ENCODE measurements at regions not wholly inside any gene's neighbourhood (a gene's known extent, or its start where the extent isn't known, plus 50 kb on each side); places are given as distances from the start of the nearest gene placed in this dataset.
A peak's percentile ranks its signal among the peaks of the same experiment; 100 is the strongest.

DNA sequence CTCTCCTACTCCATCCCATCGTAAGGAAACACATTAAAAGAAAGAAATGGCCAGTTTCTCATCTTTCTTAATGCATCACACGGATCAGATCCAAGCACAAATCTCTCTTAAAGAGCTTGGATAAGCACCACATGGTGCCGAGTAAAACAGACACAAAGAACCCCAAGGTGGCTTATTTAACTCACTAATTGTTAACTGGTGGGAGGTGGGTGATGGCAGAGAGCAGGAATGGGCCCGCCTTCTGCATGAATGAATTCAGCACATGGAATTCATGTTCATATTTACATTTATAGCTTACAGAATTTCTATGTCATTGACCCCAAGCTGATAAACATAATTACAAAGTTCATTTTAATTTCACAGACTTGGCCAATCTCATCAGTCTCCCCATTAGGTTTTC is 89.9 kb downstream of the MZT1 start:
- Histone ChIP-seq H2AK5ac (ENCODE audit: low read length) (no peak overlapping the region), H3K4me2 (ENCODE audit: low read length) (no peak overlapping the region), H3K9me3 (ENCODE audit: insufficient read depth, low read depth, low read length) (no peaks in the 10 kb centered on the region), H2AFZ (ENCODE audit: insufficient read depth, low read length, poor library complexity) (no peak overlapping the region), H3K79me2 (ENCODE audit: control insufficient read depth, insufficient read depth, low read length, poor library complexity) (no peaks in the 10 kb centered on the region), H3K14ac (ENCODE audit: low read length) (no peak overlapping the region), H4K91ac (ENCODE audit: low read depth, low read length) (no peak overlapping the region), H3K4ac (ENCODE audit: low read depth, low read length) (no peak overlapping the region), H3K9ac (ENCODE audit: low read length) (no peak overlapping the region), H3K36me3 (ENCODE audit: control insufficient read depth in 1 of 2, insufficient read depth in 2 of 2, low read length in 2 of 2) (no peaks in the 10 kb centered on the region), H2BK120ac (ENCODE audit: insufficient read depth, low read length, poor library complexity) (no peak overlapping the region), H3K27me3 (ENCODE audit: insufficient read depth, low read length) (no peaks in the 10 kb centered on the region), H3K23ac (ENCODE audit: low read length) (no peak overlapping the region), H4K12ac (ENCODE audit: low read depth, low read length) (no peak overlapping the region), H3K79me1 (ENCODE audit: low read length) (no peaks in the 10 kb centered on the region), H3K27ac (ENCODE audit: low read depth, low read length) (no peak overlapping the region), H3K18ac (ENCODE audit: low read length) (no peak overlapping the region), H2BK12ac (ENCODE audit: low read length) (peak overlapping the region; percentile 58), H4K8ac (ENCODE audit: low read depth, low read length) (no peak overlapping the region), H2BK5ac (ENCODE audit: low read depth, low read length, poor library complexity) (no peak overlapping the region), H3K4me3 (ENCODE audit: low read depth, low read length) (no peak overlapping the region), H3K4me1 (ENCODE audit: control insufficient read depth in 1 of 2, insufficient read depth in 2 of 2, low read length in 2 of 2) (peaks cover 0 to 2% of the 10 kb centered on the region in 2 experiments)
- WGBS (ENCODE audit: extremely low coverage, insufficient coverage, insufficient read length): no CpG with 5 or more reads among the region's 4 CpGs
- DNase-seq: no peak

DNA sequence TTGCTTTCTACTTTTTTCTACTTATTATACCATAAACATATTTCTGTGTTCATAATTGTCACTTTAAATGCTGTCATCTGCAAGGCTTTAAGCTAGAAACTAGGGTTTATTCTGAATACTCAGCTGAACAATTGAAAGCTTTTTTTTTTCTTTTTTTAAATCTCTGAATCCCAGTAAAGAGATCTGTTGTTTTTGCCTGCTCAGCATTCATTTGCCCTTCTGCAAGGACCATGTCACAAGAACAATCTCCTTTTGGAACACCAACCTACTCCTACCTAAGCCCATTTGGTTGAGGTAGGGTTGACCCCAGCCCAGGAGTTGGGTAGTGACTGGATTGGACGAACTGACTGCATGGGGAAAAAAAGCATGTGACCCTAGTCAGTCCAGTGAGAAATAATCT is 92.6 kb downstream of the MZT1 start:
- Histone ChIP-seq H3K36me3 (ENCODE audit: control insufficient read depth in 1 of 2, insufficient read depth in 2 of 2, low read length in 2 of 2) (no peaks in the 10 kb centered on the region), H4K8ac (ENCODE audit: low read depth, low read length) (no peak overlapping the region), H3K14ac (ENCODE audit: low read length) (no peak overlapping the region), H2AFZ (ENCODE audit: insufficient read depth, low read length, poor library complexity) (no peak overlapping the region), H2BK5ac (ENCODE audit: low read depth, low read length, poor library complexity) (no peak overlapping the region), H2BK12ac (ENCODE audit: low read length) (no peak overlapping the region), H3K4me3 (ENCODE audit: low read depth, low read length) (no peak overlapping the region), H3K9me3 (ENCODE audit: insufficient read depth, low read depth, low read length) (no peaks in the 10 kb centered on the region), H3K4me2 (ENCODE audit: low read length) (no peak overlapping the region), H3K9ac (ENCODE audit: low read length) (no peak overlapping the region), H2BK120ac (ENCODE audit: insufficient read depth, low read length, poor library complexity) (no peak overlapping the region), H4K12ac (ENCODE audit: low read depth, low read length) (no peak overlapping the region), H3K27me3 (ENCODE audit: insufficient read depth, low read length) (no peaks in the 10 kb centered on the region), H4K91ac (ENCODE audit: low read depth, low read length) (no peak overlapping the region), H3K27ac (ENCODE audit: low read depth, low read length) (no peak overlapping the region), H2AK5ac (ENCODE audit: low read length) (no peak overlapping the region), H3K18ac (ENCODE audit: low read length) (no peak overlapping the region), H3K4me1 (ENCODE audit: control insufficient read depth in 1 of 2, insufficient read depth in 2 of 2, low read length in 2 of 2) (peaks cover 0 to 2% of the 10 kb centered on the region in 2 experiments), H3K23ac (ENCODE audit: low read length) (no peak overlapping the region), H3K79me1 (ENCODE audit: low read length) (no peaks in the 10 kb centered on the region), H3K79me2 (ENCODE audit: control insufficient read depth, insufficient read depth, low read length, poor library complexity) (no peaks in the 10 kb centered on the region), H3K4ac (ENCODE audit: low read depth, low read length) (no peak overlapping the region)
- WGBS (ENCODE audit: extremely low coverage, insufficient coverage, insufficient read length): no CpG with 5 or more reads among the region's 1 CpG
- DNase-seq: no peak

DNA sequence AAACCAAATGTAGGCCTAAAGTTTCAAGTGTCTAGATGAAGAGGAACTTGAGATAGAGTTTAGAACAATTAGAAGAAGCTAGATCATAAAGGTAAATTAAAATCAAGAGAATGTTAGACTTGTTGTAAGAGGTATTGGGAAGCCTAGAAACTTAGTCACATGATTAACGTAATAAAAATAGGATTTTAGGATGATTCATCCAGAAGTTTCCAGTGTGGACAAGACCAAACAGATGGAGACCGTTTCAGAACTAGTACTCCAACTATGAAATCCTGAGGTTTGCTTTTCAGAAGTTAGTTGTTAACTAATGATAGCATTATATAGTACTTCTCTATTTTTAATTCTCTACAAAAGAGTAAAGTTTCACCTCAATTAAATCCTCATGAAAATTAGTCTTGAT is 104.9 kb downstream of the MZT1 start:
- H3K79me2 ChIP-seq (ENCODE audit: control insufficient read depth, insufficient read depth, low read length, poor library complexity): no peaks in the 10 kb centered on the region
- H3K23ac ChIP-seq (ENCODE audit: low read length): no peak overlapping the region
- no peak for DNase-seq
- H3K27ac ChIP-seq (ENCODE audit: low read depth, low read length): no peak overlapping the region
- H4K12ac ChIP-seq (ENCODE audit: low read depth, low read length): no peak overlapping the region
- H3K4me3 ChIP-seq (ENCODE audit: low read depth, low read length): no peak overlapping the region
- no peaks in the 10 kb centered on the region for H3K79me1 ChIP-seq (ENCODE audit: low read length)
- no peak overlapping the region for H3K9ac ChIP-seq (ENCODE audit: low read length)
- no peak overlapping the region for H2BK12ac ChIP-seq (ENCODE audit: low read length)
- H3K4me1 ChIP-seq (ENCODE audit: control insufficient read depth in 1 of 2, insufficient read depth in 2 of 2, low read length in 2 of 2): peaks cover 0 to 2% of the 10 kb centered on the region in 2 experiments
- no peak overlapping the region for H3K4me2 ChIP-seq (ENCODE audit: low read length)
- H2AFZ ChIP-seq (ENCODE audit: insufficient read depth, low read length, poor library complexity): no peak overlapping the region
- H2AK5ac ChIP-seq (ENCODE audit: low read length): no peak overlapping the region
- no peaks in the 10 kb centered on the region for H3K27me3 ChIP-seq (ENCODE audit: insufficient read depth, low read length)
- no peak overlapping the region for H4K8ac ChIP-seq (ENCODE audit: low read depth, low read length)
- no CpG with 5 or more reads among the region's 2 CpGs for WGBS (ENCODE audit: extremely low coverage, insufficient coverage, insufficient read length)
- no peak overlapping the region for H3K4ac ChIP-seq (ENCODE audit: low read depth, low read length)
- no peaks in the 10 kb centered on the region for H3K9me3 ChIP-seq (ENCODE audit: insufficient read depth, low read depth, low read length)
- no peaks in the 10 kb centered on the region for H3K36me3 ChIP-seq (ENCODE audit: control insufficient read depth in 1 of 2, insufficient read depth in 2 of 2, low read length in 2 of 2)
- H2BK120ac ChIP-seq (ENCODE audit: insufficient read depth, low read length, poor library complexity): no peak overlapping the region
- H4K91ac ChIP-seq (ENCODE audit: low read depth, low read length): no peak overlapping the region
- H2BK5ac ChIP-seq (ENCODE audit: low read depth, low read length, poor library complexity): no peak overlapping the region
- no peak overlapping the region for H3K18ac ChIP-seq (ENCODE audit: low read length)
- H3K14ac ChIP-seq (ENCODE audit: low read length): no peak overlapping the region

DNA sequence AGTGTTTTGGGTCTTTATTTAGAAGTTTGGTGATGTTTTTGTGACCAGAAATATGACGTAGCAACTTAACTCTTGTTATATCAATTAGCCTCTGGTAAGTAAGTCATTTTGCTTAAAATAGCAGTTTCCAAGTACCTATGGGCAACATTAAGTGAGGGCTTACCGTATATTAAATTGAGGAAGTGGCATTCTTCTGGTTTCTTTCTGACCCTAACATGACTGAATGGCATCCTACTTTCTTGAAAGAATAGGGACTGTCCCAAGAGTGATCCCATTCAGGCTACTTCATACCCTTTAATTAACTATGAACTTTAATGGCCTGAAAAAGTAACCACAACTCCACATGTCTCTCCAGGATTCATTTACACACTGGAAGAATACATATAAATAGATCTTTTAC is 106.6 kb downstream of the MZT1 start:
- Histone ChIP-seq H3K18ac (ENCODE audit: low read length) (no peak overlapping the region), H2AK5ac (ENCODE audit: low read length) (no peak overlapping the region), H3K23ac (ENCODE audit: low read length) (no peak overlapping the region), H3K9ac (ENCODE audit: low read length) (no peak overlapping the region), H3K79me2 (ENCODE audit: control insufficient read depth, insufficient read depth, low read length, poor library complexity) (no peaks in the 10 kb centered on the region), H3K27ac (ENCODE audit: low read depth, low read length) (no peak overlapping the region), H2BK12ac (ENCODE audit: low read length) (no peak overlapping the region), H4K12ac (ENCODE audit: low read depth, low read length) (no peak overlapping the region), H3K4me1 (ENCODE audit: control insufficient read depth in 1 of 2, insufficient read depth in 2 of 2, low read length in 2 of 2) (peaks cover 0 to 2% of the 10 kb centered on the region in 2 experiments), H3K4me3 (ENCODE audit: low read depth, low read length) (no peak overlapping the region), H2BK120ac (ENCODE audit: insufficient read depth, low read length, poor library complexity) (no peak overlapping the region), H4K8ac (ENCODE audit: low read depth, low read length) (no peak overlapping the region), H3K4ac (ENCODE audit: low read depth, low read length) (no peak overlapping the region), H3K27me3 (ENCODE audit: insufficient read depth, low read length) (no peaks in the 10 kb centered on the region), H3K79me1 (ENCODE audit: low read length) (no peaks in the 10 kb centered on the region), H3K36me3 (ENCODE audit: control insufficient read depth in 1 of 2, insufficient read depth in 2 of 2, low read length in 2 of 2) (no peaks in the 10 kb centered on the region), H2AFZ (ENCODE audit: insufficient read depth, low read length, poor library complexity) (no peak overlapping the region), H4K91ac (ENCODE audit: low read depth, low read length) (no peak overlapping the region), H3K9me3 (ENCODE audit: insufficient read depth, low read depth, low read length) (no peaks in the 10 kb centered on the region), H2BK5ac (ENCODE audit: low read depth, low read length, poor library complexity) (no peak overlapping the region), H3K14ac (ENCODE audit: low read length) (no peak overlapping the region), H3K4me2 (ENCODE audit: low read length) (no peak overlapping the region)
- no peak for DNase-seq
- no CpG with 5 or more reads among the region's 2 CpGs for WGBS (ENCODE audit: extremely low coverage, insufficient coverage, insufficient read length)
